Epithelial cell of esophagus (primary cell): ENCODE measurements at regions not wholly inside any gene's neighbourhood (a gene's known extent, or its start where the extent isn't known, plus 50 kb on each side); places are given as distances from the start of the nearest gene placed in this dataset.

Experiments
- DNase-seq: peaks from one replicate; pipeline ENCODE4 v3.0.0; 2010; ENCODE audit warnings: low read depth
- H3K4me3 ChIP-seq: 2 replicates; pipeline ENCODE4 v1.5.1; 2011; ENCODE audit warnings: mild to moderate bottlenecking, low read length, control low read depth
- CTCF ChIP-seq: IDR thresholded peaks from 2 replicates; pipeline ENCODE4 v1.5.1; 2011; ENCODE audit warnings: low read depth, mild to moderate bottlenecking, low read length, control low read depth, inconsistent platforms; ENCODE audit not compliant: insufficient read depth; ENCODE audit errors: missing control alignments

GRCh38 chr6:105833959-105834947 is 251.9 kb upstream of the PRDM1 start:
- no peak for TF ChIP-seq CTCF
- no peak overlapping the region for H3K4me3 ChIP-seq
- DNase-seq, result no peak

GRCh38 chr6:105832313-105832761 is 253.8 kb upstream of the PRDM1 start:
- TF ChIP-seq CTCF, result no peak
- H3K4me3 ChIP-seq, result no peak overlapping the region
- peak; percentile 78 for DNase-seq

- TF ChIP-seq CTCF, result no peak
- DNase-seq, result no peak
Measured at GRCh38 chr6:105831311-105832097, 254.6 kb upstream of the PRDM1 start.

GRCh38 chr6:105825210-105825609 is 260.9 kb upstream of the PRDM1 start:
- DNase-seq, result no peak
- TF ChIP-seq CTCF, result no peak
- H3K4me3 ChIP-seq, result no peak overlapping the region

More at GRCh38 chr6:105831311-105832097, 254.6 kb upstream of the PRDM1 start:
- no peak overlapping the region for H3K4me3 ChIP-seq

GRCh38 chr6:105824732-105825131 is 261.4 kb upstream of the PRDM1 start:
- DNase-seq, result no peak
- no peak overlapping the region for H3K4me3 ChIP-seq
- TF ChIP-seq CTCF, result no peak

- no peak overlapping the region for H3K4me3 ChIP-seq
- DNase-seq, result no peak
- TF ChIP-seq CTCF, result no peak
Measured at GRCh38 chr6:105821777-105822176, 264.4 kb upstream of the PRDM1 start.
